ENCODE measurements at regions not wholly inside any gene's neighbourhood (a gene's known extent, or its start where the extent isn't known, plus 50 kb on each side); places are given as distances from the start of the nearest gene placed in this dataset.

GRCh38 chr21:16711757-16712156, 801.1 kb upstream of the CXADR start:
- DNase-seq (ENCODE audit: low read depth in 3 of 3, low spot score in 1 of 3), result no peak

GRCh38 chr21:16713331-16714117, 799.3 kb upstream of the CXADR start:
- DNase-seq (ENCODE audit: low read depth in 3 of 3, low spot score in 1 of 3), result no peak

GRCh38 chr21:16740511-16740910, 772.3 kb upstream of the CXADR start:
- DNase-seq (ENCODE audit: low read depth in 3 of 3, low spot score in 1 of 3), result no peak

- DNase-seq (ENCODE audit: low read depth in 3 of 3, low spot score in 1 of 3), result no peak
These were observed 771.6 kb upstream of the CXADR start for GRCh38 chr21:16741141-16741665.

- DNase-seq (ENCODE audit: low read depth in 3 of 3, low spot score in 1 of 3), result no peak
These were observed 770.7 kb upstream of the CXADR start for GRCh38 chr21:16742131-16742641.

GRCh38 chr21:16742741-16743140, 770.1 kb upstream of the CXADR start:
- no peak for DNase-seq (ENCODE audit: low read depth in 3 of 3, low spot score in 1 of 3)

- DNase-seq (ENCODE audit: low read depth in 3 of 3, low spot score in 1 of 3), result no peak
These were observed 769.5 kb upstream of the CXADR start for GRCh38 chr21:16743317-16743716.

- DNase-seq (ENCODE audit: low read depth in 3 of 3, low spot score in 1 of 3), result no peak
These were observed 761.9 kb upstream of the CXADR start for GRCh38 chr21:16750926-16751325.

GRCh38 chr21:16751695-16752474, 761.0 kb upstream of the CXADR start:
- DNase-seq (ENCODE audit: low read depth in 3 of 3, low spot score in 1 of 3), result no peak

GRCh38 chr21:16752475-16752857, 760.4 kb upstream of the CXADR start:
- DNase-seq (ENCODE audit: low read depth in 3 of 3, low spot score in 1 of 3), result no peak

- DNase-seq (ENCODE audit: low read depth in 3 of 3, low spot score in 1 of 3), result no peak
These were observed 757.8 kb upstream of the CXADR start for GRCh38 chr21:16755061-16755460.

GRCh38 chr21:16767201-16767600, 745.6 kb upstream of the CXADR start:
- DNase-seq (ENCODE audit: low read depth in 3 of 3, low spot score in 1 of 3), result no peak

- no peak for DNase-seq (ENCODE audit: low read depth in 3 of 3, low spot score in 1 of 3)
These were observed 744.7 kb upstream of the CXADR start for GRCh38 chr21:16768096-16768495.

GRCh38 chr21:16770266-16770665, 742.6 kb upstream of the CXADR start:
- no peak for DNase-seq (ENCODE audit: low read depth in 3 of 3, low spot score in 1 of 3)

GRCh38 chr21:16773206-16773605, 739.6 kb upstream of the CXADR start:
- DNase-seq (ENCODE audit: low read depth in 3 of 3, low spot score in 1 of 3), result no peak

- no peak for DNase-seq (ENCODE audit: low read depth in 3 of 3, low spot score in 1 of 3)
These were observed 737.8 kb upstream of the CXADR start for GRCh38 chr21:16775076-16775475.

- no peak for DNase-seq (ENCODE audit: low read depth in 3 of 3, low spot score in 1 of 3)
These were observed 735.7 kb upstream of the CXADR start for GRCh38 chr21:16777041-16777720.

GRCh38 chr21:16788584-16788983, 724.3 kb upstream of the CXADR start:
- DNase-seq (ENCODE audit: low read depth in 3 of 3, low spot score in 1 of 3), result no peak

- no peak for DNase-seq (ENCODE audit: low read depth in 3 of 3, low spot score in 1 of 3)
These were observed 723.2 kb upstream of the CXADR start for GRCh38 chr21:16789636-16790035.

- DNase-seq (ENCODE audit: low read depth in 3 of 3, low spot score in 1 of 3), result no peak
These were observed 720.7 kb upstream of the CXADR start for GRCh38 chr21:16792101-16792500.

- no peak for DNase-seq (ENCODE audit: low read depth in 3 of 3, low spot score in 1 of 3)
These were observed 717.9 kb upstream of the CXADR start for GRCh38 chr21:16794950-16795349.

GRCh38 chr21:16796776-16797175, 716.1 kb upstream of the CXADR start:
- no peak for DNase-seq (ENCODE audit: low read depth in 3 of 3, low spot score in 1 of 3)
